HG03558 (cell line): ENCODE measurements at regions not wholly inside any gene's neighbourhood (a gene's known extent, or its start where the extent isn't known, plus 50 kb on each side); places are given as distances from the start of the nearest gene placed in this dataset.

Experiments
- ATAC-seq: cut with Tn5 transposase; IDR thresholded peaks from one replicate; pipeline ENCODE4 v1.9.1; 2021; ENCODE audit warnings: moderate number of reproducible peaks; ENCODE audit not compliant: unreplicated experiment; ENCODE audit errors: extremely low read depth

DNA sequence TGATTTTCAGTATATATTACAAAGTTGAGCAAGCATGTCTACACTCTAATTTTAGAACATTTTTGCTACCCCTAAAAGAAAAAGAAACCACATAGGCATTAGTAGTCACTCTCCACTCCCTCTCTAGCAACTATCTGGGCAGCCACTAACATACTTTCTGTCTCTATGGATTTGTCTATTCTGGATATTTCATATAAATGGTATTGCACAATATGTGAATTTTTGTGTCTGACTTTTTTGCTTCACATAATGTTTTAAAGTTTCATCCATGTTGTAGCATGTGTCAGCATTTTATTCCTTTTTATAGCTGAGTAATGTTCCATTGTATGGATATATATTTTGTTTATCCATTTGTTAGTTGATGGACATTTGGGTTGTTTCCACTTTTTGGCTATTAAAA, 232.5 kb upstream of the CTAGE1 start:
- ATAC-seq = no peak

- ATAC-seq = no peak
Observed at GRCh38 chr18:22657619-22658018, 239.9 kb upstream of the CTAGE1 start.

DNA sequence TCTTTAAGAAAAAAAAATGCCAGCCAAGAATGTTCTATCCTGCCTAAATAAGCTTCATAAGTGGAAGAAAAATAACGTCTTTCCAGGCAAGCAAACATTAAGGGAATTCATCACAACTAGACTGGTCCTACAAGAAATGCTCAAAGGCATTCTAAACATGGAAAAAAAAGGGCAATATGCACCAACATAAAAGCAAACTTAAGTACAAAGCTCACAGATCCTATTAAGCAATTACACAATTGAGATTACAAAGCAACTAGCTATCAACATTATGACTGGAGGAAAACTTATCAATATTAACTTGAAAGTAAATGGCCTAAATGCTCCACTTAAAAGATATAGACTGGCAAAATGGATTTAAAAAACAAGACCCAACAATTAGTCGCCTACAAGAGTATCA, 240.6 kb upstream of the CTAGE1 start:
- ATAC-seq = no peak

- no peak for ATAC-seq
Observed at GRCh38 chr18:22663378-22663777, 245.7 kb upstream of the CTAGE1 start.

GRCh38 chr18:22666411-22666940, 248.8 kb upstream of the CTAGE1 start:
- ATAC-seq = no peak

- no peak for ATAC-seq
Observed at GRCh38 chr18:22667156-22667555, 249.4 kb upstream of the CTAGE1 start.

GRCh38 chr18:22667616-22668422, 250.1 kb upstream of the CTAGE1 start:
- ATAC-seq = peak; percentile 61

DNA sequence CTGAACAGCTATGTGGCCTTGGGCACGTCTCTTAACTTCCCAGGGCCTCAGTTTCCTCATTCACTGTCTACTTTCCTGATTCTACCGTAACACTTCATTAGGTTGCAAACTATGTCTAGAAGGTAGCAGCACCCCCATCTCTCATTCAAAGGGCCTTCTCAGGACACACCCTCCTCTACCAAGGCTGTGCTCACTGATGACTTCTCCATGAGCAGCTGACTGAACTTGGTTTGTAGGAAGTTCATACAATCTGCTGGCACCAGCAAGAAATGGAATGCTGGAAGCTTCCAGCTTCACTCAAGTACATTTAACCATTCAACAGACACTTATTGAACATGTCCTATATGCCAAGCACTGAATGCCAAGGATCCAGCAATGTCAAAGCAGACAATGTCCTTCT, 250.8 kb upstream of the CTAGE1 start:
- ATAC-seq = no peak

- no peak for ATAC-seq
Observed at GRCh38 chr18:22670914-22671313, 253.2 kb upstream of the CTAGE1 start.

GRCh38 chr18:22673182-22673862, 255.6 kb upstream of the CTAGE1 start:
- no peak for ATAC-seq

DNA sequence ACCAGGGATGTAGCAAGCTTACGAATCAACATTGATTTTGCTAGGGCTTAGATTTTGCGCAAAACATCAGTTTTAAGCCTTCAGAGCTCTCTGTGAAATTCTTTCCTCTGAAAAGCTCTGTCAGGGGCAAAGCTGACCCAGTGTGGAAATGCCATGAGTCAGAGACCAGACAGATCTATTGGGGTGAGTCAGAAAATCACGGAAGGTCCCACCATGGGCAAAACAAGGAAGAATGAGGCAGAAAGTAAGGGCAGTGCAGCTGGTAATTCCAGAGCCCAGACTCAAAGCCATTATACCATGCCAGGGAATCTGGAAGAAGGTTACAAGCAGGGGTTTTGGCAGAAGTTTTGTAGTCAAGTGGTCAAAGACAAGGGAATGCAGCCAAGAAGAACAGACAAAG, 256.6 kb upstream of the CTAGE1 start:
- no peak for ATAC-seq

- ATAC-seq = no peak
Observed at GRCh38 chr18:22675006-22675405, 257.3 kb upstream of the CTAGE1 start.

DNA sequence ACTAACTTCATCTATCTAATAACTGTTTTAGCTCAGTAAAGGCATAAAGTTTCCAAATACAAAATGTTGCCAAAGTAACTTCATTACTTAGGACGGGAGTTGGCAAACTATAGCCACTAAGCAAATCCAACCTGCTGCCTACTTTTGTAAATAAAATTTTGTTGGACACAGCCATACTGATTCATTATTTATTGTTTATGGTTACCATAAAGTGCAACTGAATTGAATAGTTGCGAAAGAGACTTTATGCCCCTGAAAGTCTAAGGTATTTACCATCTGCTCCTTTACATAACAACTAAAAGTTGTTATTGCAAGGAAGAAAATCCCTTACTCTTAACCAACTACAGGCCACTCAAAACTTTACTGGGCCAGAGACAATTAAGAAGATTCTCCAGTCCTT, 256.7 kb upstream of the RBBP8 start:
- ATAC-seq = no peak

DNA sequence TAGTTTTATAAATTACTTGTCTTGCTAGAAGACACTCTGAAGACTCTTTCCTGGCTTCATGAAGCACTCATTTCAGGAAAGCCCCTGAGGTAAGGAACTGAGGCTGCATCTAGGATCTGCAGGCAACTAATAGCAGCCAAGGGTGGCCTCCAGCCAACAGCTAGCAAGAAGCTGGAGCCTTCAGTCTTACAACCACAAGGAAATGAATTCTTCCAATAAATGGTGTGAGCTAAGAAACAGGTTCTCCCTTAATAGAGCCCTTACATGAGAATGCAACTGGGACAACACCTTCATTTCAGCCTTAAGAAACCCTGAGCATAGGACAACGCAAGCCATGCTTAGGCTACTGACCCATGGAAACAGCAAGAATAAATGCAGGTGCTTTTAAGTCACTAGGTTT, 254.6 kb upstream of the RBBP8 start:
- ATAC-seq = no peak

DNA sequence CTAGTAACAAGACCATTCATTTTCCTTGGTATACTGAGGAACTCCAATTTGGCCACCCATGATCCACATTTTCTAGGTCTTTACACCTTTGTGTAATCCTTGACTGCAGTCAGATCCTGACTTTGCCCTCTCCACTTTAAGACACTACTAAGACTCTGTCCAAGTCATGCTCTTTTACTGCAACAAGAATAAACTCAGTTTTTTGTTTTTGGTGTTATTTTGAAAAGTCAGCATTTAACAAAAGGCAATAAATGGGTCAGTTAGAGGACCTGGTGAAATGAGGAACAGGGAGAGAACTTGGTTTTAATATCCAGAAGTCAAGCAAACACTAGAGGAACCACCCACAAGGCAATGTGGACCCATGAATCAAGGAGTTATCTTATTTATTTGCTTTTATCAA, 252.2 kb upstream of the RBBP8 start:
- ATAC-seq = no peak

DNA sequence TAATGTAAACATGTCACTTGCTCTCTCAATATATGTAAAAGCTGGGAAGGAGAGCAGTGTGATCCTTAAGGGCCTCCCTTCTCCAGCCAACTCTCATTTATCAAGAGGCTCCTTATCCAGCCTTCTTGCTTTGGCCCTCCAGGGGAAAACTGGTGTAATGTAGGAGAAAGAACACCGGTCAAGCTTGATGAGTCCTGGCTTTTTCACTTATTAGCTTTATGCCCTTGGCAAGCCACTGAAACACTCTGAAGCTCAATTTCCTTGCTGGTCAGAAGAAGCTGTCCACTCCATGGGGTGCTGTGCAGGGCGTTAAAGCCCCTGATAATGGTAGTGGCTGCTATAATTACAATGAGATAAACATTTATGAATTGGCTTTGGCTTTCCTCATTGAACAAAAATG, 251.2 kb upstream of the RBBP8 start:
- no peak for ATAC-seq

DNA sequence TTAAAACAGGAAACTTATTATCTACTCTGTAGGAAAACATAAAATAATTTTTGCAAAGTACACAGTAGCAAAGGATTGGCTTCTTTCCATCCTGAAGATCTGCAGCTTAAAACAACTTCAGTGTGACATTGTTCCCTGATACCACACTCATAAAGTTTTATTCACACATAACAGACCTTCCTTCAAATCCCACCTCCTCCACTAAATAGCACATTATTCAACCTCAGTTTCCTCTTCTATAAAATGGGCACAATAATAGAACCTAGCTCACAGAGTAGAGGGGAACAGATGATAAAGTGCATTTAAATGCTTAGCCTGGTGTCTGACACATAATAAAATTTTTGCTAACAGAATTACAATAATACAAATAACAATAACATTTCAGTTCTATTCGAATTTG, 250.4 kb upstream of the RBBP8 start:
- ATAC-seq = no peak

GRCh38 chr18:22683196-22683676, 249.9 kb upstream of the RBBP8 start:
- no peak for ATAC-seq

GRCh38 chr18:22683786-22684185, 249.3 kb upstream of the RBBP8 start:
- no peak for ATAC-seq

DNA sequence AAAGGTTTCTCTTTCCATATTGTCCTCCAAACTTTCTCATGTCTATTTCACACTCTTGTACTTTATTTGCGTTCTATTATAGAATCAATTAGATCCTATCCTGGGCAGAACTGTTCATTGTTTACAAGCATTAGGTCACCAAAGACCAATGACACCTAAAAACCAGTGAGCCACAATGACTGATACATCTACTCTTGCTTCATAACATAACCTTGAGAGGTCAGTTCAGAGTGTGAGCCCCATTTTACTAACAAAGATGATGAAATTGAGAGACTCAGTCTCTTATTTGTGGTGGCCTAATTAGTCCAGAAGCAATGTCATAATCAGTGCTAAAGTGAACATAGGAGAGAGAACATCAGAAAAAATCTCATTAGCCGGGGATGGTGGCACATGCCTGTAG, 248.9 kb upstream of the RBBP8 start:
- ATAC-seq = no peak

- no peak for ATAC-seq
Observed at GRCh38 chr18:22685788-22686187, 247.3 kb upstream of the RBBP8 start.
